ENCODE measurements at regions not wholly inside any gene's neighbourhood (a gene's known extent, or its start where the extent isn't known, plus 50 kb on each side); places are given as distances from the start of the nearest gene placed in this dataset.

GRCh38 chr3:13178107-13178506 is 104.9 kb upstream of the IQSEC1 start:
- Histone ChIP-seq H3K9me3 (peaks cover 13 to 29% (median 18%) of the 10 kb centered on the region in 4 donors), H3K36me3 (no peaks in the 10 kb centered on the region), H3K4me1 (no peaks in the 10 kb centered on the region), H3K27ac (no peak overlapping the region), H3K27me3 (no peaks in the 10 kb centered on the region), H3K4me3 (no peak overlapping the region)
- TF ChIP-seq POLR2A (IDR thresholded peaks at IDR 0.05) (no peak), EP300 (IDR thresholded peaks at IDR 0.05) (no peak), POLR2AphosphoS5 (IDR thresholded peaks at IDR 0.05) (no peak), CTCF (IDR thresholded peaks at IDR 0.05) (no peak)
- intact Hi-C loops (cut with DNase I; ENCODE audit: low total_unique reads): no loop called here
- 87 to 91% (median 90%) methylated on average over 3 of the region's 3 CpGs for WGBS, 5 donors
- DNase-seq: no peak

- TF ChIP-seq EP300 (IDR thresholded peaks at IDR 0.05) (no peak), CTCF (IDR thresholded peaks at IDR 0.05) (no peak), POLR2A (IDR thresholded peaks at IDR 0.05) (no peak), POLR2AphosphoS5 (IDR thresholded peaks at IDR 0.05) (no peak)
- WGBS, 5 donors: 78 to 92% (median 86%) methylated on average over 4 of the region's 4 CpGs
- Histone ChIP-seq H3K4me1 (no peaks in the 10 kb centered on the region), H3K9me3 (peaks cover 13 to 29% (median 18%) of the 10 kb centered on the region in 4 donors), H3K27me3 (no peaks in the 10 kb centered on the region), H3K4me3 (no peak overlapping the region), H3K36me3 (no peaks in the 10 kb centered on the region), H3K27ac (no peak overlapping the region)
- DNase-seq: no peak
- intact Hi-C loops (cut with DNase I; ENCODE audit: low total_unique reads): no loop called here
Observed at GRCh38 chr3:13177641-13178040, 104.4 kb upstream of the IQSEC1 start.

- no peaks in the 10 kb centered on the region for H3K27me3 ChIP-seq
- no peaks in the 10 kb centered on the region for H3K4me1 ChIP-seq
- TF ChIP-seq EP300 (IDR thresholded peaks at IDR 0.05) (no peak), POLR2A (IDR thresholded peaks at IDR 0.05) (no peak), CTCF (IDR thresholded peaks at IDR 0.05) (no peak), POLR2AphosphoS5 (IDR thresholded peaks at IDR 0.05) (no peak)
- 69 to 97% (median 86%) methylated on average over 2 of the region's 2 CpGs for WGBS, 5 donors
- H3K36me3 ChIP-seq: no peaks in the 10 kb centered on the region
- H3K9me3 ChIP-seq: peaks cover 13 to 29% (median 18%) of the 10 kb centered on the region in 4 donors
- H3K27ac ChIP-seq: no peak overlapping the region
- intact Hi-C loops (cut with DNase I; ENCODE audit: low total_unique reads): no loop called here
- H3K4me3 ChIP-seq: no peak overlapping the region
- DNase-seq: no peak
Observed at GRCh38 chr3:13177236-13177635, 104.0 kb upstream of the IQSEC1 start.

DNA sequence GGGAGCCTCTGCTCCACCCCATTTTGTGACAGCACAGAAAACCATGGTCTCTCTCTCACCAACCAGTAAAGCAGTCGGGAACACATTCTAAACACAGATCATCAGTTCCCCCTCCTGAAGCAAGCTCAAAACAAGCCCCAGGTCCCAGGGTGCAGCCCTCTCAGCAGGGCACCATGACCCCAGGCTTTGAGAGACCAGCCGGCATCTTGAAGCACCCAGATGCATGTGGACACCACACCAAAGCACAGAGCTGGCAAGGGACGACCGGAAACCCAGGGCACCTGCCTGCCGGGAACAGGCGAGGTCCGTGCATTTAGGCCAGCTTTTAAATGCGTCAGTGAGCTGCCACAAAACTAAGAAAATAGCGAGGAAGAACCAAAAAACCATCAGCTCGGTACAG is 103.2 kb upstream of the IQSEC1 start:
- Histone ChIP-seq H3K27me3 (no peaks in the 10 kb centered on the region), H3K4me3 (no peak overlapping the region), H3K27ac (no peak overlapping the region), H3K9me3 (peaks cover 13 to 29% (median 18%) of the 10 kb centered on the region in 4 donors), H3K36me3 (no peaks in the 10 kb centered on the region), H3K4me1 (no peaks in the 10 kb centered on the region)
- DNase-seq: no peak
- TF ChIP-seq EP300 (IDR thresholded peaks at IDR 0.05) (no peak), POLR2AphosphoS5 (IDR thresholded peaks at IDR 0.05) (no peak), CTCF (IDR thresholded peaks at IDR 0.05) (no peak), POLR2A (IDR thresholded peaks at IDR 0.05) (no peak)
- intact Hi-C loops (cut with DNase I; ENCODE audit: low total_unique reads): no loop called here
- WGBS, 5 donors: 80 to 92% (median 87%) methylated on average over 10 of the region's 10 CpGs

Measured in stomach (tissue), 8 donors.